Erythroblast (primary cell): ENCODE measurements at regions not wholly inside any gene's neighbourhood (a gene's known extent, or its start where the extent isn't known, plus 50 kb on each side); places are given as distances from the start of the nearest gene placed in this dataset.
"Not testable (repeated sequence)": the region's sequence is repeated elsewhere in the genome, so short reads cannot be mapped to it uniquely, and the experiment has no call there.

Experiments used
- DNase-seq, 2 experiments: peaks; one replicate each; lab custom pipeline; 2025; lab: John Stamatoyannopoulos, UW
- GATA1 ChIP-seq: IDR thresholded peaks from 2 replicates; pipeline ENCODE4 v1.6.1; 2011; ENCODE audit warnings: low read depth, mild to moderate bottlenecking, control low read depth, low read length, moderate library complexity
- POLR2A ChIP-seq: IDR thresholded peaks from 2 replicates; pipeline ENCODE4 v1.6.1; 2011; ENCODE audit warnings: mild to moderate bottlenecking, low read length

- no peak for DNase-seq
- no peak for TF ChIP-seq GATA1
- no peak for TF ChIP-seq POLR2A
Observed at GRCh38 chr4:114423582-114423981, 175.0 kb upstream of the UGT8 start.

- DNase-seq, result no peak
- TF ChIP-seq GATA1 (no peak), POLR2A (no peak)
Observed at GRCh38 chr4:114435116-114435515, 163.5 kb upstream of the UGT8 start.

- no peak for TF ChIP-seq GATA1
- no peak for TF ChIP-seq POLR2A
- DNase-seq, result no peak
Observed at GRCh38 chr4:114442856-114443255, 155.8 kb upstream of the UGT8 start.

- TF ChIP-seq GATA1, result no peak
- no peak for TF ChIP-seq POLR2A
- no peak for DNase-seq
Observed at GRCh38 chr4:114444211-114444610, 154.4 kb upstream of the UGT8 start.

DNA sequence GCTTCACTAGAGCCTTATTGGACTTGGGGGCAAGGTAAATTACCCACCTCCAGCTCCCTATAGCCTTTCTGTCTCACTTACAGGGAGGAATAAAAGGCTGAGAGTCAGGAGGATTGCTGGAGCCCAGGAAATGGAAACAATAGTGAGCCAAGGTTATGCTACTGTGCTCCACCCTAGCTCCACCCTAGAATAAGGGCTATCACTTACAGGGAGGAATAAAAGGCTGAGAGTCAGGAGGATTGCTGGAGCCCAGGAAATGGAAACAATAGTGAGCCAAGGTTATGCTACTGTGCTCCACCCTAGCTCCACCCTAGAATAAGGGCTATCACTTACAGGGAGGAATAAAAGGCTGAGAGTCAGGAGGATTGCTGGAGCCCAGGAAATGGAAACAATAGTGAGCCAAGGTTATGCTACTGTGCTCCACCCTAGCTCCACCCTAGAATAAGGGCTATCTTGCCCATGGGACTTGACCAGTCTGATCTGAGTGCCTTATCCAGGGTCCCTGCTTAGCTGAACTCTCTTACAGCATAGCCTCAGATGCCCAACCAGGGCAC lies 150.6 kb upstream of the UGT8 start:
- DNase-seq, result not testable (repeated sequence)

GRCh38 chr4:114458728-114459127 lies 139.9 kb upstream of the UGT8 start:
- TF ChIP-seq GATA1 (no peak), POLR2A (no peak)
- no peak for DNase-seq

DNA sequence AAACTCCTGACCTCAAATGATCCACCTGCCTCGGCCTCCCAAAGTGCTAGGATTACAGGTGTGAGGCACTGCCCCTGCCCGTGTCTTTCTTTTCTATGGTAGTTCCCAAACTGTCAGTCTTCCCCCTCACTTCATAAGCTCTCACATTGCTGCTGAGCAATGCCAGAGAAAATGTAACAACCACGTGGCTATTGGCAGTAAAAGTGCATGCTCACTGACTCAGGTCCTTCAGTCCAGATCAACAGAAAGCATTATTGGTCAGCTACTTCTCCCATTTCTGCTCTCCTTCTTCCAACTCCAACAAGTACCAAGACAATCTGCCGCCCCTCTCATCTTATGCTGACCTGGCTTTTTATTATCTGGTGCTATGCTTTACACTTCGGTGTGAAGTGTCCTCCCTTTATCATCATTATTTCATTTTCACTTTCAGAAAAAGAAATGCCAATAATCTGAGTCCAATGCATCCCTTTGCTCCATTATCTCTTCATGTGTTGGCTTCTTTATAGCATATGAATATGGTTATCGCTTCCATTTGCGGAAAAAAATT lies 133.8 kb upstream of the UGT8 start:
- DNase-seq, result no peak
- TF ChIP-seq GATA1, result no peak
- TF ChIP-seq POLR2A, result no peak

GRCh38 chr4:114465766-114466165 lies 132.8 kb upstream of the UGT8 start:
- TF ChIP-seq GATA1, result no peak
- no peak for TF ChIP-seq POLR2A
- no peak for DNase-seq

GRCh38 chr4:114466299-114466698 lies 132.3 kb upstream of the UGT8 start:
- no peak for TF ChIP-seq GATA1
- no peak for TF ChIP-seq POLR2A
- DNase-seq, result no peak

GRCh38 chr4:114472269-114473032 lies 126.2 kb upstream of the UGT8 start:
- no peak for DNase-seq
- no peak for TF ChIP-seq GATA1
- TF ChIP-seq POLR2A, result no peak

GRCh38 chr4:114474188-114474800 lies 124.3 kb upstream of the UGT8 start:
- no peak for DNase-seq
- no peak for TF ChIP-seq GATA1
- TF ChIP-seq POLR2A, result no peak

GRCh38 chr4:114476310-114476709 lies 122.3 kb upstream of the UGT8 start:
- TF ChIP-seq POLR2A, result no peak
- TF ChIP-seq GATA1, result no peak
- no peak for DNase-seq

DNA sequence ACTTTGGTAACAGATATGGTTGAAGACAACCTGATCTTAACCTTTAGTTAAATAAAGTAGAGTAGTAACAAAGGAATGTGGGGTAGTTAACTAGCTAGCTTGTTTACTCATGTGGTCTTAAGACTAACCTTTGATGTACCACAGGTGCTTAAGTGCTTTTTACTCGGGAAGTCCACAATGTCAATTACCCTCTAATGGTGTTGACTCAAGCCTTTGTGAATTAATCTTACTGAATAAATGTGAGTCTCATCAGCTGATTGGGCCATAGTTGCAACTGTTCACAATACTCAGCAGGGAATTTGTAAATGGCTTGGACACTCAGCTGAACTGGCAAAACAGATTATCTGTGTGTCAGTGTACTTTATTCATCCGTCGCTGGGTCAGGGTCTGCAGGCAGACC lies 119.0 kb upstream of the UGT8 start:
- no peak for DNase-seq
- no peak for TF ChIP-seq GATA1
- TF ChIP-seq POLR2A, result no peak

GRCh38 chr4:114481856-114482255 lies 116.8 kb upstream of the UGT8 start:
- DNase-seq, result no peak
- TF ChIP-seq POLR2A, result no peak
- no peak for TF ChIP-seq GATA1

DNA sequence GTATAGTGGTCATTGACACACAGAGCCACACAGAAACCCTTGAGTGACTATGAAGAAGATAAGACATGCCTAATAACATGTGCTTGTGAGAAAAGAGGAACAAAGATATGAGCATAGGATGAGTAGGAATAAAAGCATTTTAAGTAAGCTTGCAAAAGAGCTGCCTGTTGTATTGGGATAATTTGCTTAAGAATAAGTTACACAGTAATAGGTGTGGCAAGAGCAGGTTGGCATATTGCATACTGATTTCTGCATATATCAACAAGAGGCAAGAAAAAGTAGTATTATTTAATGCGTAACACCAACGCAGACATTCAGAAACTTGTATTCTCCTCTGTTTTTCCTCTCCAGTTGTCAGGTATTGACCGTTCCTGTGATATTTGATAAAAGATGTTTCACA lies 111.5 kb upstream of the UGT8 start:
- no peak for TF ChIP-seq POLR2A
- TF ChIP-seq GATA1, result no peak
- DNase-seq, result no peak
